ENCODE measurements at regions not wholly inside any gene's neighbourhood (a gene's known extent, or its start where the extent isn't known, plus 50 kb on each side); places are given as distances from the start of the nearest gene placed in this dataset.
"Not testable (repeated sequence)": the region's sequence is repeated elsewhere in the genome, so short reads cannot be mapped to it uniquely, and the experiment has no call there.

GRCh38 chr5:53752282-53752681, 191.8 kb downstream of the NDUFS4 start:
- not testable (repeated sequence) for TF ChIP-seq POLR2A, CTCF (IDR thresholded peaks at IDR 0.05)
